HCT116 (cell line): ENCODE measurements at regions not wholly inside any gene's neighbourhood (a gene's known extent, or its start where the extent isn't known, plus 50 kb on each side); places are given as distances from the start of the nearest gene placed in this dataset.

Experiments used
- ATAC-seq: fragments of 200-7000 bp; cut with Tn5 transposase; 2 replicates; pipeline ENCODE4 v1.9.1; 2020; ENCODE audit warnings: mild to moderate bottlenecking, moderate library complexity
- BruUV-seq: library from RNA; stranded (reverse); fragments of 400-500 nt; replicated peaks from 2 replicates; lab custom pipeline; 2021; lab: Mats Ljungman, UMichigan
- CTCF ChIA-PET: fragments of 300-600 bp; sonication (Branson Sonifier 250); formaldehyde crosslinking; loops from one replicate; lab custom pipeline; 2021; ENCODE audit warnings: antibody characterized with exemption; lab: Charles Lee
- POLR2A ChIA-PET: fragments of 300-600, 350-600 bp; sonication (Branson Sonifier 250); formaldehyde crosslinking; loops from one replicate; lab custom pipeline; 2021; ENCODE audit warnings: antibody characterized with exemption; lab: Charles Lee
- RAD21 ChIA-PET, 2 experiments: fragments of 300-600 bp; sonication (Branson Sonifier 250); formaldehyde crosslinking; loops; one replicate each; lab custom pipeline; 2023; ENCODE audit warnings: low total read pairs in 2 of 2; ENCODE audit not compliant: uncharacterized antibody in 2 of 2, unreplicated experiment in 2 of 2, low non-redundant PET in 1 of 2; lab: Charles Lee
- DNase-seq: peaks from one replicate; pipeline ENCODE4 v3.0.0-alpha.2; 2010; ENCODE audit warnings: low read depth, low spot score
- H2AFZ ChIP-seq: fragments of 200-600 bp; shearing (Covaris generic), sonication (generic); 2 replicates; pipeline ENCODE4 v1.6.1; 2017; ENCODE audit warnings: low read depth, mixed run types, mixed read lengths, antibody characterized with exemption, low read length; ENCODE audit not compliant: poor library complexity, severe bottlenecking
- H3K27ac ChIP-seq: 2 replicates; pipeline ENCODE4 v1.5.1; 2012; ENCODE audit warnings: low read depth, low read length
- H3K27me3 ChIP-seq: fragments of 200-600 bp; sonication (generic); 2 replicates; pipeline ENCODE4 v1.6.1; 2016; ENCODE audit warnings: mixed run types, low read length, mixed read lengths; ENCODE audit not compliant: insufficient read depth
- H3K36me3 ChIP-seq, 2 experiments: fragments of 200-500 bp in 1 of 2; fragments of 200-600 bp in 1 of 2; sonication (Bioruptor generic) in 1 of 2; sonication (generic) in 1 of 2; 2 replicates each; pipeline versions ENCODE4 v1.5.1 to v1.6.1; 2014 to 2016; ENCODE audit warnings: low read length in 2 of 2, inconsistent platforms in 1 of 2, mixed read lengths in 1 of 2, mixed run types in 1 of 2; ENCODE audit not compliant: insufficient read depth in 2 of 2, control insufficient read depth in 1 of 2
- H3K4me1 ChIP-seq, 2 experiments: fragments of 200-600 bp in 1 of 2; sonication (generic) in 1 of 2; 2 replicates each; pipeline versions ENCODE4 v1.5.1 to v1.6.1; 2012 to 2017; ENCODE audit warnings: low read length in 2 of 2, inconsistent platforms in 1 of 2, mild to moderate bottlenecking in 1 of 2, mixed read lengths in 1 of 2, mixed run types in 1 of 2, moderate library complexity in 1 of 2; ENCODE audit not compliant: insufficient read depth in 2 of 2, control insufficient read depth in 1 of 2
- H3K4me2 ChIP-seq: fragments of 200-600 bp; sonication (generic); 2 replicates; pipeline ENCODE4 v1.6.1; 2017; ENCODE audit warnings: mixed run types, low read length, mixed read lengths
- H3K4me3 ChIP-seq, 2 experiments: fragments of 200-600 bp in 1 of 2; sonication (generic) in 1 of 2; replicated peaks in 1 of 2; 2 replicates each; pipeline ENCODE4 v1.5.1; 2011 to 2016; ENCODE audit warnings: low read length in 2 of 2, control low read depth in 1 of 2, low read depth in 1 of 2, mild to moderate bottlenecking in 1 of 2, mixed read lengths in 1 of 2, mixed run types in 1 of 2
- H3K79me2 ChIP-seq: fragments of 200-600 bp; sonication (generic); 2 replicates; pipeline ENCODE4 v1.6.1; 2017; ENCODE audit warnings: mild to moderate bottlenecking, mixed run types, low read length, moderate library complexity, mixed read lengths; ENCODE audit not compliant: insufficient read depth
- H3K9ac ChIP-seq: fragments of 200-600 bp; sonication (generic); 2 replicates; pipeline ENCODE4 v1.6.1; 2016; ENCODE audit warnings: low read length, mixed read lengths
- H3K9me2 ChIP-seq: fragments of 200-600 bp; sonication (generic), shearing (Covaris generic); 2 replicates; pipeline ENCODE4 v1.6.1; 2017; ENCODE audit warnings: mixed run types, mild to moderate bottlenecking, moderate library complexity; ENCODE audit not compliant: insufficient read depth
- H3K9me3 ChIP-seq, 2 experiments: fragments of 200-500 bp in 1 of 2; fragments of 200-600 bp in 1 of 2; sonication (Bioruptor generic) in 1 of 2; sonication (generic) in 1 of 2; 2 replicates each; pipeline ENCODE4 v1.6.1; 2014 to 2017; ENCODE audit warnings: low read length in 2 of 2, mixed read lengths in 2 of 2, inconsistent platforms in 1 of 2, low read depth in 1 of 2, mild to moderate bottlenecking in 1 of 2, mixed run types in 1 of 2, moderate library complexity in 1 of 2; ENCODE audit not compliant: control insufficient read depth in 1 of 2, insufficient read depth in 1 of 2
- H4K20me1 ChIP-seq: fragments of 200-600 bp; sonication (generic), shearing (Covaris generic); 2 replicates; pipeline ENCODE4 v1.6.1; 2017; ENCODE audit warnings: mixed run types, mild to moderate bottlenecking, moderate library complexity; ENCODE audit not compliant: insufficient read depth
- CTCF ChIP-seq, 3 experiments: fragments of 200-600 bp in 1 of 3; sonication (generic) in 1 of 3; IDR thresholded peaks in 2 of 3; conservative IDR thresholded peaks in 1 of 3; 2 replicates each; pipeline ENCODE4 v1.5.1; 2012 to 2017; ENCODE audit warnings: low read depth in 2 of 3, low read length in 2 of 3, antibody characterized with exemption in 1 of 3, borderline replicate concordance in 1 of 3, control low read depth in 1 of 3, mild to moderate bottlenecking in 1 of 3, mixed read lengths in 1 of 3, mixed run types in 1 of 3, moderate library complexity in 1 of 3; ENCODE audit not compliant: insufficient read depth in 1 of 3
- EGR1 ChIP-seq: IDR thresholded peaks from 2 replicates; pipeline ENCODE4 v1.6.1; 2012; ENCODE audit warnings: low read depth
- ELF1 ChIP-seq: IDR thresholded peaks from 2 replicates; pipeline ENCODE4 v1.6.1; 2012; ENCODE audit warnings: low read depth, borderline replicate concordance
- POLR2A ChIP-seq: IDR thresholded peaks from 2 replicates; pipeline ENCODE4 v1.7.0; 2011; ENCODE audit warnings: borderline replicate concordance; ENCODE audit not compliant: insufficient read depth, insufficient read length; ENCODE audit errors: extremely low read depth
- POLR2AphosphoS5 ChIP-seq: IDR thresholded peaks from 2 replicates; pipeline ENCODE4 v1.6.1; 2011; ENCODE audit warnings: mild to moderate bottlenecking, low read depth, low read length, moderate library complexity
- RAD21 ChIP-seq: IDR thresholded peaks from 2 replicates; pipeline ENCODE4 v1.6.1; 2012; ENCODE audit warnings: low read depth, mild to moderate bottlenecking
- ZBTB33 ChIP-seq: IDR thresholded peaks from 2 replicates; pipeline ENCODE4 v1.6.1; 2011; ENCODE audit warnings: mild to moderate bottlenecking, low read length, moderate library complexity; ENCODE audit not compliant: insufficient replicate concordance; ENCODE audit errors: extremely low read depth
- ZNF274 ChIP-seq: fragments of 200-500 bp; sonication (Bioruptor generic); IDR thresholded peaks from 2 replicates; pipeline ENCODE4 v1.6.1; 2014; ENCODE audit warnings: mild to moderate bottlenecking, low read depth, low read length, inconsistent platforms
- intact Hi-C: fragments of 100-400 bp; cut with micrococcal nuclease; formaldehyde crosslinking; loops from 2 replicates; pipeline ENCODE4 v1.10.0; 2022

- no peak overlapping the region for H3K4me3 ChIP-seq
- ChIA-PET POLR2A (no interaction called here), RAD21 (no interaction called here), CTCF (no interaction called here)
- no peak overlapping the region for H3K27ac ChIP-seq
- no peaks in the 10 kb centered on the region for H4K20me1 ChIP-seq
- TF ChIP-seq ZBTB33: no peak
- no peak for TF ChIP-seq ELF1
- TF ChIP-seq POLR2A: no peak
- TF ChIP-seq POLR2AphosphoS5: no peak
- no peak for TF ChIP-seq EGR1
- no peak overlapping the region for H3K4me2 ChIP-seq
- no peaks in the 10 kb centered on the region for H3K79me2 ChIP-seq
- DNase-seq: no peak
- no peak for ATAC-seq
- H3K9me3 ChIP-seq: no peaks in the 10 kb centered on the region
- intact Hi-C loops: loop anchor here (5.0 kb wide), 1 partner anchor 40 kb away; no protein-coding TSS in a partner anchor
- no peaks in the 10 kb centered on the region for H3K4me1 ChIP-seq
- H3K9ac ChIP-seq: no peak overlapping the region
- H3K36me3 ChIP-seq: no peaks in the 10 kb centered on the region
- H2AFZ ChIP-seq: no peak overlapping the region
- H3K27me3 ChIP-seq: no peaks in the 10 kb centered on the region
- BruUV-seq: no TSS peak
- H3K9me2 ChIP-seq: no peaks in the 10 kb centered on the region
Measured at GRCh38 chr5:174897281-174897950, 173.0 kb downstream of the MSX2 start.

GRCh38 chr5:174895360-174895759 is 171.0 kb downstream of the MSX2 start:
- TF ChIP-seq ZNF274 (no peak), CTCF (IDR thresholded peaks at IDR 0.05 in 2 of 3, conservative IDR thresholded peaks at IDR 0.05 in 1 of 3; ENCODE audit: borderline replicate concordance in 1 of 3, insufficient read depth in 1 of 3, low read depth in 2 of 3, low read length in 2 of 3) (peak; percentile 16 to 53 (median 50); a peak in 4 of 6 replicates), RAD21 (peak; percentile 38; the same call in 1 of the 2 replicates)
- Histone ChIP-seq H4K20me1 (no peaks in the 10 kb centered on the region), H3K9me2 (no peaks in the 10 kb centered on the region), H3K4me2 (no peak overlapping the region), H3K36me3 (no peaks in the 10 kb centered on the region), H2AFZ (no peak overlapping the region), H3K27ac (no peak overlapping the region), H3K79me2 (no peaks in the 10 kb centered on the region), H3K27me3 (no peaks in the 10 kb centered on the region; the same call in 1 of the 2 replicates), H3K4me3 (no peak overlapping the region), H3K4me1 (no peaks in the 10 kb centered on the region), H3K9ac (no peak overlapping the region), H3K9me3 (no peaks in the 10 kb centered on the region)
- DNase-seq (peak; percentile 7), ATAC-seq (peak; percentile 97)
- ChIA-PET RAD21 (no interaction called here), CTCF (interaction anchor here (1.7 kb wide), 1 partner anchor 569 kb away, joined by 4 read pairs; no protein-coding TSS in a partner anchor), POLR2A (no interaction called here)
- BruUV-seq: no TSS peak
- intact Hi-C loops: loop anchor here (5.0 kb wide), 1 partner anchor 42 kb away; no protein-coding TSS in a partner anchor
